KBM-7 (cell line): ENCODE measurements at regions not wholly inside any gene's neighbourhood (a gene's known extent, or its start where the extent isn't known, plus 50 kb on each side); places are given as distances from the start of the nearest gene placed in this dataset.

ENCODE experiments used
- DNase-seq: peaks from one replicate; pipeline ENCODE4 v3.0.0-alpha.2; 2015
- in situ Hi-C: fragments of 300-500 bp; cut with MboI; formaldehyde crosslinking; loops from 2 replicates; pipeline ENCODE4 v1.14.3; 2020; ENCODE audit warnings: low sequenced_read_pairs, low pct_unique_long_range_greater_than_20kb, mixed read lengths

GRCh38 chr4:55175779-55176231 lies 50.4 kb upstream of the KDR start:
- in situ Hi-C loops = no loop called here
- no peak for DNase-seq

- no peak for DNase-seq
- in situ Hi-C loops = no loop called here
Observed at GRCh38 chr4:55176497-55176896, 51.1 kb upstream of the KDR start.

GRCh38 chr4:55177461-55177860 lies 52.1 kb upstream of the KDR start:
- in situ Hi-C loops = no loop called here
- no peak for DNase-seq

- no peak for DNase-seq
- in situ Hi-C loops = no loop called here
Observed at GRCh38 chr4:55178226-55179005, 53.0 kb upstream of the KDR start.

GRCh38 chr4:55181010-55182005 lies 55.9 kb upstream of the KDR start:
- in situ Hi-C loops = no loop called here

GRCh38 chr4:55183926-55184599 lies 58.7 kb upstream of the KDR start:
- DNase-seq = no peak

More at GRCh38 chr4:55181010-55182005, 55.9 kb upstream of the KDR start:
- DNase-seq = no peak

GRCh38 chr4:55184600-55185523 lies 59.5 kb upstream of the KDR start:
- DNase-seq = peak; percentile 45
- in situ Hi-C loops = no loop called here

More at GRCh38 chr4:55183926-55184599, 58.7 kb upstream of the KDR start:
- in situ Hi-C loops = no loop called here

- DNase-seq = no peak
- in situ Hi-C loops = no loop called here
Observed at GRCh38 chr4:55186123-55186522, 60.7 kb upstream of the KDR start.

- in situ Hi-C loops = no loop called here
- DNase-seq = no peak
Observed at GRCh38 chr4:55186700-55187099, 61.3 kb upstream of the KDR start.

- in situ Hi-C loops = no loop called here
- DNase-seq = peak; percentile 7
Observed at GRCh38 chr4:55214172-55214571, 88.8 kb upstream of the KDR start.

- in situ Hi-C loops = no loop called here
- DNase-seq = no peak
Observed at GRCh38 chr4:55215087-55215486, 89.7 kb upstream of the KDR start.

- in situ Hi-C loops = no loop called here
- no peak for DNase-seq
Observed at GRCh38 chr4:55216863-55217635, 91.7 kb upstream of the KDR start.

- no peak for DNase-seq
- in situ Hi-C loops = no loop called here
Observed at GRCh38 chr4:55218041-55218440, 92.6 kb upstream of the KDR start.

- in situ Hi-C loops = no loop called here
- DNase-seq = peak; percentile 22
Observed at GRCh38 chr4:55237839-55238238, 108.2 kb upstream of the SRD5A3 start.

GRCh38 chr4:55238407-55238806 lies 107.6 kb upstream of the SRD5A3 start:
- DNase-seq = no peak
- in situ Hi-C loops = no loop called here

- DNase-seq = no peak
- in situ Hi-C loops = no loop called here
Observed at GRCh38 chr4:55241461-55241860, 104.6 kb upstream of the SRD5A3 start.

GRCh38 chr4:55242506-55242905 lies 103.5 kb upstream of the SRD5A3 start:
- in situ Hi-C loops = no loop called here

GRCh38 chr4:55247521-55247920 lies 98.5 kb upstream of the SRD5A3 start:
- in situ Hi-C loops = no loop called here
- no peak for DNase-seq

More at GRCh38 chr4:55242506-55242905, 103.5 kb upstream of the SRD5A3 start:
- peak; percentile 61 for DNase-seq
